ENCODE measurements at regions not wholly inside any gene's neighbourhood (a gene's known extent, or its start where the extent isn't known, plus 50 kb on each side); places are given as distances from the start of the nearest gene placed in this dataset.

DNA sequence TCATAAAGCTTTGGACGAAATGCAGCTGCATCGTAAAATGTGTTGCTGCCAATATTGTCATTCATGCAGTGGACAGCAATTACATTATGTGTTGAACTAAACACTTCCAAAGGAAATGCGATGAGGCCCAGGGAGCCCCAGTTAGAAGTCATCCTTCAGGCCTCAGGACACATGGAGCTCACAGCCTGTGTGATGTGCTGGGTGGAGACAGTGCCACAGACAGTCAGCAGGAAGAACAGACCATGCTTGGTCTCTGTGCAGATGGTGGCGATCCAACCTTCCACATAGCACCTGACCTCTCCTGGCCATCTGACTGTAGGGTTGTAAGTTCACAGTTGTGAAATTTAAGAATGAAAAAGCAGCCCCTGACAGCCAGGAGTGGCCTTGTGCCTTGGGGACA lies 118.3 kb upstream of the ALKAL2 start:
- no peak overlapping the region for H3K27ac ChIP-seq
- no peaks in the 10 kb centered on the region for H3K4me1 ChIP-seq
- no peaks in the 10 kb centered on the region for H3K36me3 ChIP-seq
- H3K9me3 ChIP-seq = no peaks in the 10 kb centered on the region
- DNase-seq (no peak), ATAC-seq (no peak)
- intact Hi-C loops (cut with DNase I; ENCODE audit: low total_unique reads) (no loop called here), in situ Hi-C loops (cut with MboI; ENCODE audit: low sequenced_read_pairs in 4 of 4) (no loop called here)
- H3K27me3 ChIP-seq = no peaks in the 10 kb centered on the region
- TF ChIP-seq, protein P1, sequence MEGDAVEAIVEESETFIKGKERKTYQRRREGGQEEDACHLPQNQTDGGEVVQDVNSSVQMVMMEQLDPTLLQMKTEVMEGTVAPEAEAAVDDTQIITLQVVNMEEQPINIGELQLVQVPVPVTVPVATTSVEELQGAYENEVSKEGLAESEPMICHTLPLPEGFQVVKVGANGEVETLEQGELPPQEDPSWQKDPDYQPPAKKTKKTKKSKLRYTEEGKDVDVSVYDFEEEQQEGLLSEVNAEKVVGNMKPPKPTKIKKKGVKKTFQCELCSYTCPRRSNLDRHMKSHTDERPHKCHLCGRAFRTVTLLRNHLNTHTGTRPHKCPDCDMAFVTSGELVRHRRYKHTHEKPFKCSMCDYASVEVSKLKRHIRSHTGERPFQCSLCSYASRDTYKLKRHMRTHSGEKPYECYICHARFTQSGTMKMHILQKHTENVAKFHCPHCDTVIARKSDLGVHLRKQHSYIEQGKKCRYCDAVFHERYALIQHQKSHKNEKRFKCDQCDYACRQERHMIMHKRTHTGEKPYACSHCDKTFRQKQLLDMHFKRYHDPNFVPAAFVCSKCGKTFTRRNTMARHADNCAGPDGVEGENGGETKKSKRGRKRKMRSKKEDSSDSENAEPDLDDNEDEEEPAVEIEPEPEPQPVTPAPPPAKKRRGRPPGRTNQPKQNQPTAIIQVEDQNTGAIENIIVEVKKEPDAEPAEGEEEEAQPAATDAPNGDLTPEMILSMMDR (IDR thresholded peaks at IDR 0.05 in 4 of 5, conservative IDR thresholded peaks at IDR 0.05 in 1 of 5) = no peak
- no peak for TF ChIP-seq POLR2A (IDR thresholded peaks at IDR 0.05)
- no peak overlapping the region for H3K4me3 ChIP-seq

DNA sequence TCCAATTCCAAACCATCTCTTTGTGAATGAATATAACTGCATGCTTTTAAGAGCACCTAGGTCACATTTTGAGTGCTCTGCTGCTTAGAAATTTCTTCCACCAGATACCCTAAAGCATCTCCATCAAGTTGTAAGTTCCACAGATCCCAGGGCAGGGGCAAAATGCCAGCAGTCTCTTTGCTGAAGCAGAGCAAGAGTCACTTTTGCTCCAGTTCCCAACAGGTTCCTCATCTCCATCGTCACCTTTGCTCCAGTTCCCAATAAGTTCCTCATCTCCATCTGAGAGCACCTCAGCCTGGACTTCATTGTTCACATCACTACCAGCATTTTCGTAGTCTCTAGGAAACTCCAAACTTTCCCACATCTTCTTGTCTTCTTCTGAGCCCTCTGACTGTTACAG lies 116.7 kb upstream of the ALKAL2 start:
- Histone ChIP-seq H3K36me3 (no peaks in the 10 kb centered on the region), H3K27ac (no peak overlapping the region), H3K27me3 (no peaks in the 10 kb centered on the region), H3K4me3 (no peak overlapping the region), H3K4me1 (no peaks in the 10 kb centered on the region), H3K9me3 (no peaks in the 10 kb centered on the region)
- ATAC-seq = no peak
- no peak for TF ChIP-seq POLR2A (IDR thresholded peaks at IDR 0.05)
- TF ChIP-seq, protein P1 (IDR thresholded peaks at IDR 0.05 in 4 of 5, conservative IDR thresholded peaks at IDR 0.05 in 1 of 5) = no peak
- DNase-seq = no peak
- in situ Hi-C loops (cut with MboI; ENCODE audit: low sequenced_read_pairs in 4 of 4) (no loop called here), intact Hi-C loops (cut with DNase I; ENCODE audit: low total_unique reads) (no loop called here)

- TF ChIP-seq POLR2A (IDR thresholded peaks at IDR 0.05) = no peak
- TF ChIP-seq, protein P1 (IDR thresholded peaks at IDR 0.05 in 4 of 5, conservative IDR thresholded peaks at IDR 0.05 in 1 of 5) = no peak
- no peaks in the 10 kb centered on the region for H3K4me1 ChIP-seq
- no peak for DNase-seq
- no peaks in the 10 kb centered on the region for H3K9me3 ChIP-seq
- no peak overlapping the region for H3K4me3 ChIP-seq
- intact Hi-C loops (cut with DNase I; ENCODE audit: low total_unique reads) = no loop called here
- H3K36me3 ChIP-seq = no peaks in the 10 kb centered on the region
- H3K27me3 ChIP-seq = no peaks in the 10 kb centered on the region
- in situ Hi-C loops (cut with MboI; ENCODE audit: low sequenced_read_pairs in 4 of 4) = no loop called here
- no peak overlapping the region for H3K27ac ChIP-seq
- ATAC-seq = no peak
These were observed 115.8 kb upstream of the ALKAL2 start for GRCh38 chr2:403682-404081.

DNA sequence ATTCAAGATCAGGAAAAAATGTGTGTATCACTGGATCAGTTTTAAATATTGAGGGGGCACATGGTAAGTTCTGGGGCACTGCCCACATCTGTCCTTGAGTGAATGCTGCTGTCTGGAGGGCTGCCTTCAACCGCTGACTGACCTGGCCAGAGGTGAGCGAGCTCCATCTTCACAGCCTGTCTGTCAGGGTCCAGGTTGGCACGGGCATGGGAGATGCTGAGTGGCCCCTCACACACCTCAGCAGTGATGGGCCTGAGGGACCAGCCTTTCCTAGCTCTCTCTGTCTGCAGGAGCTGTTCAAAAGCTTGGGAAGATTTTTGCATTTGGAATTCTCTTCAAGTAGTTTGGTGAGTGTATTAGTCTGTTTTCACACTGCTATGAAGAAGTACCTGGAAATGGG lies 114.8 kb upstream of the ALKAL2 start:
- Histone ChIP-seq H3K36me3 (no peaks in the 10 kb centered on the region), H3K9me3 (no peaks in the 10 kb centered on the region), H3K4me3 (no peak overlapping the region), H3K27ac (no peak overlapping the region), H3K4me1 (no peaks in the 10 kb centered on the region), H3K27me3 (no peaks in the 10 kb centered on the region)
- in situ Hi-C loops (cut with MboI; ENCODE audit: low sequenced_read_pairs in 4 of 4) = no loop called here
- intact Hi-C loops (cut with DNase I; ENCODE audit: low total_unique reads) = no loop called here
- DNase-seq = no peak
- no peak for TF ChIP-seq POLR2A (IDR thresholded peaks at IDR 0.05)
- TF ChIP-seq, protein P1 (IDR thresholded peaks at IDR 0.05 in 4 of 5, conservative IDR thresholded peaks at IDR 0.05 in 1 of 5) = no peak
- no peak for ATAC-seq

GRCh38 chr2:402206-402605 lies 114.3 kb upstream of the ALKAL2 start:
- in situ Hi-C loops (cut with MboI; ENCODE audit: low sequenced_read_pairs in 4 of 4) = no loop called here
- Histone ChIP-seq H3K4me3 (no peak overlapping the region), H3K27me3 (no peaks in the 10 kb centered on the region), H3K27ac (no peak overlapping the region), H3K4me1 (no peaks in the 10 kb centered on the region), H3K36me3 (no peaks in the 10 kb centered on the region), H3K9me3 (no peaks in the 10 kb centered on the region)
- TF ChIP-seq, protein P1 (IDR thresholded peaks at IDR 0.05 in 4 of 5, conservative IDR thresholded peaks at IDR 0.05 in 1 of 5) = no peak
- TF ChIP-seq POLR2A (IDR thresholded peaks at IDR 0.05) = no peak
- intact Hi-C loops (cut with DNase I; ENCODE audit: low total_unique reads) = no loop called here
- ATAC-seq (no peak), DNase-seq (no peak)

All from gastrocnemius medialis (tissue), 4 donors.